IMR-90 (cell line): ENCODE measurements at regions not wholly inside any gene's neighbourhood (a gene's known extent, or its start where the extent isn't known, plus 50 kb on each side); places are given as distances from the start of the nearest gene placed in this dataset.

Experiments
- BHLHE40 ChIP-seq: fragments of 150-350 bp; IDR thresholded peaks from 2 replicates; pipeline ENCODE4 v1.6.1; 2016; ENCODE audit warnings: mild to moderate bottlenecking, low read depth, low read length
- CHD1 ChIP-seq: IDR thresholded peaks from 2 replicates; pipeline ENCODE4 v1.6.1; 2012; ENCODE audit warnings: low read depth, low read length, improper control_type of control experiment
- RAD21 ChIP-seq: IDR thresholded peaks from 2 replicates; pipeline ENCODE4 v1.6.1; 2012; ENCODE audit warnings: low read length, improper control_type of control experiment
- RFX5 ChIP-seq: IDR thresholded peaks from 2 replicates; pipeline ENCODE4 v1.8.0; 2012; ENCODE audit warnings: low read depth, mild to moderate bottlenecking, low read length, moderate library complexity
- TF ChIP-seq, protein P1 (sequence below): conservative IDR thresholded peaks from 2 replicates; pipeline ENCODE4 v1.5.1; 2012; ENCODE audit warnings: mild to moderate bottlenecking, low read depth, low read length, improper control_type of control experiment
- TF ChIP-seq, protein P2 (sequence below): fragments of 150-350 bp; IDR thresholded peaks from 2 replicates; pipeline ENCODE4 v1.6.1; 2016; ENCODE audit warnings: low read depth, mild to moderate bottlenecking, low read length, moderate library complexity, borderline replicate concordance

DNA sequence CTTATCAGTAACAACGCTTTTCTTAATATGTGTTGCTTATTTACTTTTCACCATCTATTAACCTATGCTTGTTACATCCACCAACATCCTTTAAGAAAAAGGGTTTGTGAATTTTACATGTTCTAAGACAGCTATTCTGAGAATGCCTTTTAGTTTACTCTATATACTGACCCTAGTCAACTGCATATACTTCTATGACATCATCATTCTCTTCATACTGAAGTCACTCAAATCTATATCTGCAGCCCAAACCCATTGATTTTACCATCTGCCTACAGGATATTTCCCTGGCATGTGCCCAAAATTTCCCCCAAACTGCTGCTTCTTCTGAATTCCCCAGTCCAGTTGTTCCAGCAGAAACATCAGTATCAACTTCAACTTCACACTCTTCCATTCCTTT lies 94.6 kb upstream of the FAM204A start:
- TF ChIP-seq, protein P1, sequence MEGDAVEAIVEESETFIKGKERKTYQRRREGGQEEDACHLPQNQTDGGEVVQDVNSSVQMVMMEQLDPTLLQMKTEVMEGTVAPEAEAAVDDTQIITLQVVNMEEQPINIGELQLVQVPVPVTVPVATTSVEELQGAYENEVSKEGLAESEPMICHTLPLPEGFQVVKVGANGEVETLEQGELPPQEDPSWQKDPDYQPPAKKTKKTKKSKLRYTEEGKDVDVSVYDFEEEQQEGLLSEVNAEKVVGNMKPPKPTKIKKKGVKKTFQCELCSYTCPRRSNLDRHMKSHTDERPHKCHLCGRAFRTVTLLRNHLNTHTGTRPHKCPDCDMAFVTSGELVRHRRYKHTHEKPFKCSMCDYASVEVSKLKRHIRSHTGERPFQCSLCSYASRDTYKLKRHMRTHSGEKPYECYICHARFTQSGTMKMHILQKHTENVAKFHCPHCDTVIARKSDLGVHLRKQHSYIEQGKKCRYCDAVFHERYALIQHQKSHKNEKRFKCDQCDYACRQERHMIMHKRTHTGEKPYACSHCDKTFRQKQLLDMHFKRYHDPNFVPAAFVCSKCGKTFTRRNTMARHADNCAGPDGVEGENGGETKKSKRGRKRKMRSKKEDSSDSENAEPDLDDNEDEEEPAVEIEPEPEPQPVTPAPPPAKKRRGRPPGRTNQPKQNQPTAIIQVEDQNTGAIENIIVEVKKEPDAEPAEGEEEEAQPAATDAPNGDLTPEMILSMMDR = no peak
- TF ChIP-seq, protein P2, sequence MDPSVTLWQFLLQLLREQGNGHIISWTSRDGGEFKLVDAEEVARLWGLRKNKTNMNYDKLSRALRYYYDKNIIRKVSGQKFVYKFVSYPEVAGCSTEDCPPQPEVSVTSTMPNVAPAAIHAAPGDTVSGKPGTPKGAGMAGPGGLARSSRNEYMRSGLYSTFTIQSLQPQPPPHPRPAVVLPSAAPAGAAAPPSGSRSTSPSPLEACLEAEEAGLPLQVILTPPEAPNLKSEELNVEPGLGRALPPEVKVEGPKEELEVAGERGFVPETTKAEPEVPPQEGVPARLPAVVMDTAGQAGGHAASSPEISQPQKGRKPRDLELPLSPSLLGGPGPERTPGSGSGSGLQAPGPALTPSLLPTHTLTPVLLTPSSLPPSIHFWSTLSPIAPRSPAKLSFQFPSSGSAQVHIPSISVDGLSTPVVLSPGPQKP = no peak
- TF ChIP-seq RFX5 = no peak
- TF ChIP-seq RAD21 = no peak
- no peak for TF ChIP-seq CHD1
- no peak for TF ChIP-seq BHLHE40
